SK-N-MC (cell line): ENCODE measurements at regions not wholly inside any gene's neighbourhood (a gene's known extent, or its start where the extent isn't known, plus 50 kb on each side); places are given as distances from the start of the nearest gene placed in this dataset.
"Not testable (repeated sequence)": the region's sequence is repeated elsewhere in the genome, so short reads cannot be mapped to it uniquely, and the experiment has no call there.

ENCODE experiments used
- EZH2 ChIP-seq: fragments of 200-600 bp; sonication (generic); IDR thresholded peaks from one replicate; pipeline ENCODE4 v1.6.1; 2017; ENCODE audit warnings: antibody characterized with exemption
- FOXP2 ChIP-seq: optimal IDR thresholded peaks from 2 replicates; pipeline ENCODE3; 2011; ENCODE audit warnings: mild to moderate bottlenecking, moderate library complexity; ENCODE audit not compliant: insufficient read depth; ENCODE audit errors: extremely low read length, control extremely low read depth
- POLR2AphosphoS5 ChIP-seq: IDR thresholded peaks from 2 replicates; pipeline ENCODE4 v1.6.1; 2012; ENCODE audit warnings: mild to moderate bottlenecking, low read depth, low read length, borderline replicate concordance

GRCh38 chr11:37301405-37301804 is 703.4 kb upstream of the RAG2 start:
- not testable (repeated sequence) for TF ChIP-seq EZH2, POLR2AphosphoS5, FOXP2
